Caco-2 (cell line): ENCODE measurements at regions not wholly inside any gene's neighbourhood (a gene's known extent, or its start where the extent isn't known, plus 50 kb on each side); places are given as distances from the start of the nearest gene placed in this dataset.

Experiments
- BruUV-seq: library from RNA; stranded (reverse); fragments of 400-500 nt; replicated peaks from 2 replicates; lab custom pipeline; 2021; lab: Mats Ljungman, UMichigan
- CTCF ChIA-PET: fragments of 300-600 bp; sonication (Branson Sonifier 250); formaldehyde crosslinking; loops from one replicate; lab custom pipeline; 2022; ENCODE audit warnings: antibody characterized with exemption; lab: Charles Lee
- POLR2A ChIA-PET: fragments of 300-600 bp; sonication (Branson Sonifier 250); formaldehyde crosslinking; loops from one replicate; lab custom pipeline; 2022; ENCODE audit warnings: antibody characterized with exemption; lab: Charles Lee
- DNase-seq, 2 experiments: peaks; one replicate each; pipeline versions ENCODE4 v3.0.0 to v3.0.0-alpha.2; 2020 to 2022
- H3K27me3 ChIP-seq: replicated peaks from 2 replicates; pipeline ENCODE4 v1.6.0; 2011; ENCODE audit warnings: low read length; ENCODE audit not compliant: control insufficient read depth, insufficient read depth
- H3K36me3 ChIP-seq: 2 replicates; pipeline ENCODE4 v1.5.1; 2011; ENCODE audit warnings: low read length; ENCODE audit not compliant: control insufficient read depth, insufficient read depth
- H3K4me1 ChIP-seq: fragments of 250-450 bp; sonication (Bioruptor Pico); 2 replicates; pipeline ENCODE4 v1.5.1; 2020; ENCODE audit warnings: mild to moderate bottlenecking
- H3K4me3 ChIP-seq: 2 replicates; pipeline ENCODE4 v1.5.1; 2011; ENCODE audit warnings: low read depth, mild to moderate bottlenecking, control low read depth, low read length
- H3K9me3 ChIP-seq: fragments of 250-450 bp; sonication (Bioruptor Pico); 2 replicates; pipeline ENCODE4 v1.5.1; 2020; ENCODE audit warnings: mild to moderate bottlenecking, moderate library complexity
- H3K27ac Mint-ChIP-seq: one replicate; pipeline ENCODE4 v1.8.0; 2022; ENCODE audit warnings: mixed read lengths; ENCODE audit not compliant: unreplicated experiment
- H3K27me3 Mint-ChIP-seq: one replicate; pipeline ENCODE4 v1.8.0; 2022; ENCODE audit warnings: mixed read lengths; ENCODE audit not compliant: insufficient read depth, unreplicated experiment
- H3K36me3 Mint-ChIP-seq: one replicate; pipeline ENCODE4 v1.8.0; 2022; ENCODE audit warnings: mild to moderate bottlenecking, mixed read lengths; ENCODE audit not compliant: insufficient read depth, unreplicated experiment
- H3K4me1 Mint-ChIP-seq: one replicate; pipeline ENCODE4 v1.8.0; 2022; ENCODE audit warnings: low read depth, mixed read lengths; ENCODE audit not compliant: unreplicated experiment
- H3K4me3 Mint-ChIP-seq: one replicate; pipeline ENCODE4 v1.8.0; 2022; ENCODE audit warnings: mild to moderate bottlenecking, moderate library complexity, mixed read lengths; ENCODE audit not compliant: unreplicated experiment
- H3K9me3 Mint-ChIP-seq: one replicate; pipeline ENCODE4 v1.8.0; 2022; ENCODE audit warnings: mixed read lengths; ENCODE audit not compliant: unreplicated experiment
- intact Hi-C: fragments of 100-400 bp; cut with micrococcal nuclease; formaldehyde crosslinking; loops from one replicate; pipeline ENCODE4 v1.10.0; 2022; ENCODE audit not compliant: unreplicated experiment
- TF ChIP-seq, protein P1 (sequence below), 2 experiments: fragments of 200-600 bp in 1 of 2; IDR thresholded peaks; 1 replicate in 1 of 2; 2 replicates in 1 of 2; pipeline versions ENCODE4 v1.5.1 to v1.8.0; 2011 to 2022; ENCODE audit warnings: antibody characterized with exemption in 1 of 2, control low read depth in 1 of 2, inconsistent platforms in 1 of 2, low read depth in 1 of 2, low read length in 1 of 2, mild to moderate bottlenecking in 1 of 2, moderate library complexity in 1 of 2; ENCODE audit not compliant: insufficient read depth in 1 of 2, severe bottlenecking in 1 of 2, unreplicated experiment in 1 of 2

DNA sequence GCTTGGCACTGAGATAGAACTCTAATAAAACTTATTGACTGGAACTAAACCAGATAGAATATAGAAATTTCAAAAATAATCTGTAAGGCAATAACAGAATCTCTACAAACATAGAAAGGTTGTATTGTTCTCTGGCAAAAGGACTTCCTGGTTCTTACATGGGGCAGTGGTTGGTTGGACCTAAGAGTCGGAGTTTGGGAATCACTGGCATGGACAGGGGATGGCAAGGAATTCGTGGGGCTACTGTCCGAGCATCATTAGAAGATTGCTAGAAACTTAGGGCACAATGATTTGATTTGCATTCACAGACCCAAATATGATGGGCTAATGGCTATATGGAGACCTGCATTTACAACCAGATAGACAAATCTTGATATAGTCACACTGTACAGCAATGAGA is 103.8 kb upstream of the GOT2 start:
- BruUV-seq: no TSS peak
- Histone ChIP-seq H3K4me3 (no peak overlapping the region), H3K36me3 (no peaks in the 10 kb centered on the region), H3K4me1 (no peaks in the 10 kb centered on the region), H3K9me3 (no peaks in the 10 kb centered on the region; the same call in 1 of the 2 replicates), H3K27me3 (no peaks in the 10 kb centered on the region)
- intact Hi-C loops: no loop called here
- Mint-ChIP-seq H3K4me3 (no peak overlapping the region), H3K27me3 (peaks cover 19% of the 10 kb centered on the region), H3K9me3 (no peaks in the 10 kb centered on the region), H3K36me3 (no peaks in the 10 kb centered on the region), H3K4me1 (no peaks in the 10 kb centered on the region), H3K27ac (no peak overlapping the region)
- POLR2A ChIA-PET: no interaction called here
- TF ChIP-seq, protein P1, sequence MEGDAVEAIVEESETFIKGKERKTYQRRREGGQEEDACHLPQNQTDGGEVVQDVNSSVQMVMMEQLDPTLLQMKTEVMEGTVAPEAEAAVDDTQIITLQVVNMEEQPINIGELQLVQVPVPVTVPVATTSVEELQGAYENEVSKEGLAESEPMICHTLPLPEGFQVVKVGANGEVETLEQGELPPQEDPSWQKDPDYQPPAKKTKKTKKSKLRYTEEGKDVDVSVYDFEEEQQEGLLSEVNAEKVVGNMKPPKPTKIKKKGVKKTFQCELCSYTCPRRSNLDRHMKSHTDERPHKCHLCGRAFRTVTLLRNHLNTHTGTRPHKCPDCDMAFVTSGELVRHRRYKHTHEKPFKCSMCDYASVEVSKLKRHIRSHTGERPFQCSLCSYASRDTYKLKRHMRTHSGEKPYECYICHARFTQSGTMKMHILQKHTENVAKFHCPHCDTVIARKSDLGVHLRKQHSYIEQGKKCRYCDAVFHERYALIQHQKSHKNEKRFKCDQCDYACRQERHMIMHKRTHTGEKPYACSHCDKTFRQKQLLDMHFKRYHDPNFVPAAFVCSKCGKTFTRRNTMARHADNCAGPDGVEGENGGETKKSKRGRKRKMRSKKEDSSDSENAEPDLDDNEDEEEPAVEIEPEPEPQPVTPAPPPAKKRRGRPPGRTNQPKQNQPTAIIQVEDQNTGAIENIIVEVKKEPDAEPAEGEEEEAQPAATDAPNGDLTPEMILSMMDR (IDR thresholded peaks at IDR 0.05; ENCODE audit: insufficient read depth in 1 of 2, low read depth in 1 of 2, low read length in 1 of 2, severe bottlenecking in 1 of 2, unreplicated experiment in 1 of 2): no peak
- no peak for DNase-seq
- CTCF ChIA-PET: no interaction called here

GRCh38 chr16:58836427-58836826 is 102.3 kb upstream of the GOT2 start:
- Histone ChIP-seq H3K27me3 (no peaks in the 10 kb centered on the region), H3K4me3 (no peak overlapping the region), H3K4me1 (no peaks in the 10 kb centered on the region), H3K9me3 (no peaks in the 10 kb centered on the region; the same call in 1 of the 2 replicates), H3K36me3 (no peaks in the 10 kb centered on the region)
- H3K4me1 Mint-ChIP-seq: no peaks in the 10 kb centered on the region
- intact Hi-C loops: no loop called here
- ChIA-PET POLR2A (no interaction called here), CTCF (no interaction called here)
- H3K27me3 Mint-ChIP-seq: peaks cover 20% of the 10 kb centered on the region
- BruUV-seq: no TSS peak
- no peaks in the 10 kb centered on the region for H3K9me3 Mint-ChIP-seq
- no peaks in the 10 kb centered on the region for H3K36me3 Mint-ChIP-seq
- H3K4me3 Mint-ChIP-seq: no peak overlapping the region
- H3K27ac Mint-ChIP-seq: no peak overlapping the region
- TF ChIP-seq, protein P1 (IDR thresholded peaks at IDR 0.05; ENCODE audit: insufficient read depth in 1 of 2, low read depth in 1 of 2, low read length in 1 of 2, severe bottlenecking in 1 of 2, unreplicated experiment in 1 of 2): no peak
- DNase-seq: no peak

GRCh38 chr16:58832386-58832895 is 98.3 kb upstream of the GOT2 start:
- Mint-ChIP-seq H3K27me3 (peaks cover 22% of the 10 kb centered on the region), H3K4me1 (no peaks in the 10 kb centered on the region), H3K9me3 (no peaks in the 10 kb centered on the region), H3K27ac (no peak overlapping the region), H3K36me3 (no peaks in the 10 kb centered on the region), H3K4me3 (no peak overlapping the region)
- TF ChIP-seq, protein P1 (IDR thresholded peaks at IDR 0.05; ENCODE audit: insufficient read depth in 1 of 2, low read depth in 1 of 2, low read length in 1 of 2, severe bottlenecking in 1 of 2, unreplicated experiment in 1 of 2): no peak
- POLR2A ChIA-PET: no interaction called here
- no peaks in the 10 kb centered on the region for H3K27me3 ChIP-seq
- intact Hi-C loops: no loop called here
- H3K36me3 ChIP-seq: no peaks in the 10 kb centered on the region
- no peak for DNase-seq
- no TSS peak for BruUV-seq
- H3K9me3 ChIP-seq: no peaks in the 10 kb centered on the region; the same call in 1 of the 2 replicates
- no peaks in the 10 kb centered on the region for H3K4me1 ChIP-seq
- H3K4me3 ChIP-seq: no peak overlapping the region
- CTCF ChIA-PET: no interaction called here
